GM19372 (cell line): ENCODE measurements at regions not wholly inside any gene's neighbourhood (a gene's known extent, or its start where the extent isn't known, plus 50 kb on each side); places are given as distances from the start of the nearest gene placed in this dataset.
"Not testable (repeated sequence)": the region's sequence is repeated elsewhere in the genome, so short reads cannot be mapped to it uniquely, and the experiment has no call there.

ENCODE experiments used
- ATAC-seq: cut with Tn5 transposase; IDR thresholded peaks from one replicate; pipeline ENCODE4 v1.9.1; 2021; ENCODE audit warnings: mild to moderate bottlenecking, low read depth, moderate library complexity; ENCODE audit not compliant: unreplicated experiment

GRCh38 chr4:82301390-82301789, 72.4 kb downstream of the HNRNPD start:
- not testable (repeated sequence) for ATAC-seq

- peak; percentile 100 for ATAC-seq
Observed at GRCh38 chr4:82293304-82293703, 80.5 kb downstream of the HNRNPD start.

DNA sequence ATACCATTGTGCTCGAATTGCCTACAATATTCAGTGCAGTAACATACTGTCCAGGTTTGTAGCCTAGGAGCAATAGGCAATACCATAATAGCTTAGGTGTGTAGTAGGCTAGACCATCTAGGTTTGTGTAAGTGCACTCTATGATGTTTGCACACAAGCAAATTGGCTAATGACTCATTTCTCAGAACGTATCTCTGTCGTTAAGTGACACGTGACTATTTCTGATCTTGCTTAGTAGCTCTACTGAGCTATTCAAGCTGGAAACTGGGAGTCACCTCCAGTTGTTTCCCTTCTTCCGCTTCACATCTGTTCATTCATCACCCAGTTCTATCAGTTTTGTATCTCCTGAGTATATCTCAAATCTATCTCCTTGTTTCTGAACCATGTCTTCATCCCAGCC, 86.1 kb downstream of the HNRNPD start:
- no peak for ATAC-seq

- ATAC-seq = peak; percentile 100
Observed at GRCh38 chr4:82284858-82285805, 88.7 kb downstream of the HNRNPD start.

DNA sequence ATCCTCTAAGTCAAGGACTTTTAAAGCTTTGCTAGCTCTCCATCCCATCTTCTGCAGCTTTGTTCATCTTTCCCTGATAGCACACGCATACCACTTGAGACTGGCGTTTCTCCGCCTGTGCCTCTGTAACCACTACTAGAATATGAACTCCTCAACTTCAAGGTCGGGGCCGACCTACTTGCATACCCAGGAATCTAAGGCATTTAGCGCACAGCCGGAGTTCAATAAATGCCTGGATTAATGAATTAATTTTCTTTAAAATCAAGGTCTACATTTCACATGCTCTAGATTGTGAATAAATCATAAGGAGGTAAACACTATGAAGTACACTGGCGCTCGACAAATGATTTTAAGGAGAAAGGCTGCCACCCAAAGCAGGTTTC, 89.3 kb downstream of the HNRNPD start:
- ATAC-seq = no peak

GRCh38 chr4:82282875-82283274, 90.9 kb downstream of the HNRNPD start:
- ATAC-seq = no peak

DNA sequence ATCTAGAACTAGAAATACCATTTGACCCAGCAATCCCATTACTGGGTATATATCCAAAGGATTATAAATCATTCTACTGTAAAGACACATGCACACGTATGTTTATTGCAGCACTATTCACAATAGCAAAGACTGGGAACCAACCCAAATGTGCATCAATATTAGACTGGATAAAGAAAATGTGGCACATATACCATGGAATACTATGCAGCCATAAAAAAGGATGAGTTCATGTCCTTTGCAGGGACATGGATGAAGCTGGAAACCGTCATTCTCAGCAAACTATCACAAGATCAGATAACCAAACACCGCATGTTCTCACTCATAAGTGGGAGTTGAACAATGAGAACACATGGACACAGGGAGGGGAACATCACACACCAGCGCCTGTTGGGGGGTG, 94.2 kb downstream of the HNRNPD start:
- ATAC-seq = not testable (repeated sequence)

- ATAC-seq = no peak
Observed at GRCh38 chr4:82276332-82276640, 97.5 kb downstream of the HNRNPD start.

GRCh38 chr4:82275431-82276331, 98.1 kb downstream of the HNRNPD start:
- no peak for ATAC-seq

GRCh38 chr4:82274700-82275099, 99.1 kb downstream of the HNRNPD start:
- not testable (repeated sequence) for ATAC-seq

DNA sequence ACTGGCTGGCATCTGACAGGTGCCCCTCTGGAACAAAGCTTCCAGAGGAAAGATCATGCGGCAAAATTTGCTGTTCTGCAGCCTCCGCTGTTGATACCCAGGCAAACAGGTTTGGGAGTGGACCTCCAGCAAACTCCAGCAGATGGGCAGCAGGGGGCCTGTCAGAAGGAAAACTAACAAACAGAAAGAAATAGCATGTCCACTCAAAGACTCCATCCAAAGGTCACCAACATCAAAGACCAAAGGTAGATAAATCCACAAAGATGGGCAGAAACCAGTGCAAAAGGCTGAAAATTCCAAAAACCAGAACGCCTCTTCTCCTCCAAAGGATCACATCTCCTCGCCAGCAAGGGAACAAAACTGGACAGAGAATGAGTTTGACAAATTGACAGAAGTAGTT, 101.3 kb downstream of the HNRNPD start:
- ATAC-seq = not testable (repeated sequence)

DNA sequence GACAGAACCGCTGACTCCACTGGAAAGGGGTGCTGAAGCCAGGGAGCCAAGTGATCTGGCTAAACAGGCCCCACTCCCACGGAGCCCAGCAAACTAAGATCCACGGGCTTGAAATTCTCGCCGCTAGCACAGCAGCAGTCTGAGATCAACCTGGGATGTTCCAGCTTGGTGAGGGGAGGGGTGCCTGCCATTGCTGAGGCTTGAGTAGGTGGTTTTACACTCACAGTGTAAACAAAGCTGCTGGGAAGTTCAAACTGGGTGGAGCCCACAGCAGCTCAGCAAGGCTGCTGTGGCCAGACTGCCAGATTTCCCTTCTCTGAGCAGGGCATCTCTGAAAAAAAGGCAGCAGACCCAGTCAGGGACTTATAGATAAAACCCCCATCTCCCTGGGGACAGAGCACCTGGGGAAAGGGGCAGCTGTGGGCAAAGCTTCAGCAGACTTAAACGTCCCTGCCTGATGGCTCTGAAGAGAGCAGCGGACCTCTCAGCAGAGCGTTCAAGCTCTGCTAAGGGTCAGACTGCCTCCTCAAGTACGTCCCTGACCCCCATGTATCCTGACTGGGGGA, 101.8 kb downstream of the HNRNPD start:
- not testable (repeated sequence) for ATAC-seq

- ATAC-seq = no peak
Observed at GRCh38 chr4:82268826-82269193, 105.0 kb downstream of the HNRNPD start.

DNA sequence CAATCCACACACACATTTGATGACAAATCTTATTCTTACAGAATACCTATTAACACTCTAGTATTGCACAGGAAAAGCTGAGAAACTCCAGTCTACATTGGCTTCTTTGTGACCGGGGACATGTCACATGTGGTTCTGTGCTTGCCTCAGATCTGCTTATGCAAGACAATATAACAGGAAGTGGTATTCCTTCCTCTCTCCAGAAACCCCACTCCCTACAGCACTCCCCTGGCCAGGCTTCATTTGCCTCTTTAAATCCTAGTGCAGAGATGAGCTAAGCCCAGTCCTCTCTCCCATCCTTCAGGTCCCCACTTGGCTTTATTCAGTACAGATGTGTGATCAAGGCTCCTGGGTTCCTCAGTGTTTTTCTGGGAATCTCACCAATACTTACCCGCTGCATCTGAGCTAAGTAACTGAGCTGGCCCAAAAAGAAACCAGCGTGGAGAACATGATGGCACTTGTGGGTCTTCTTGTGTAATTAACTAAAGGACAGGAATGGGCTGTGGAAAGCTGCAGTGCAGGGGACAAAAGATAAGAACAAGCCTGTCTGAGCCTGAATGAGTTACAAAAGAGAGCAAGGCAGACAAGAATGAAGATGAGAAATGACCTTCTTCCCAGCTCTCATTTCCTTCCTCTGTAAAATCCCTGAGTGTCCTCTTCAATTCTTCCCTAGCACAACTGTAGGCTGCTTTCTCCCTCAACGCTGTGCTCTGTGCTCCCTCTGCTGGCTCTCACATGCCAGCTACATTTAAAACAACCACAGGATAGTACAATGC, 105.6 kb downstream of the HNRNPD start:
- peak; percentile 83 for ATAC-seq

- no peak for ATAC-seq
Observed at GRCh38 chr4:82267506-82267905, 106.3 kb downstream of the HNRNPD start.

GRCh38 chr4:82266345-82266744, 107.4 kb downstream of the HNRNPD start:
- no peak for ATAC-seq

DNA sequence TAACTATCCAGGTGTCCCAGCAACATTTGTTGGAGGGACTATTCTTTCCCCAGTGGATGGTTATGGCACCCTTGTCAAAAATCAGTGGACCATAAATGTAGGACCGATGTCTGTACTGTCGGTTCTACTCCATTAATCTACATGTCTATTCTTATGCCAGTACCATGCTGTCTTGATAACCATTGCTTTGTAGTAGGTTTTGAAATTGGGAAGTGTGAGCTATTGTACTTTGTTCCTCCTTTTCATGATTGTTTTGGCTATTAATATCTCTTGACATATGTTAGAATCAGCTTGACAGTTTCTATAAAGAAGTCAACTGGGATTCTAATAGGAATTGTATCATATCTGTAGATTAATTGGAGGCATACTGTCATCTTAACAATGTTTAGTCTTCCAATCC, 112.7 kb downstream of the HNRNPD start:
- no peak for ATAC-seq

GRCh38 chr4:82260632-82261031, 113.2 kb downstream of the HNRNPD start:
- ATAC-seq = no peak

DNA sequence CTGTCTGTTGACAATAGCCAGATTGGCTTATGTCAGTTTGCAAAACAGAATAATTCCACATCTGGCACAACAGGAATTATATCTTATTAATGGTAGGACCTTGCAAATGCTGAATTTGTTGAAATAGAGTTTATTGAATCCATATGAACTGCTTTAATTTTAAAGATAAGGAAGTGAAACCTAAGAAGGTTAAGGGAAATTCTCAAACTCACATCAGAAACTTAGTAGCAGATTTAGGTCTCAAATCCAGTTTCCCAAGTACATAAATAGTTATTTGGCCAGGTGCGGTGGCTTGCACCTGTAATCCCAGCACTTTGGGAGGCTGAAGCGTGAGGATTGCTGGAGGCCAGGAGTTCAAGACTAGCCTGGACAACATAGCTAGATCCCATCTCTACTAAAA, 117.1 kb downstream of the HNRNPD start:
- no peak for ATAC-seq

GRCh38 chr4:82255657-82256056, 118.1 kb downstream of the HNRNPD start:
- ATAC-seq = no peak
